22Rv1 (cell line): ENCODE measurements at regions not wholly inside any gene's neighbourhood (a gene's known extent, or its start where the extent isn't known, plus 50 kb on each side); places are given as distances from the start of the nearest gene placed in this dataset.

Experiments used
- H3K27ac ChIP-seq: fragments of 450-650 bp; 2 replicates; pipeline ENCODE4 v1.5.1; 2017
- ZFX ChIP-seq: fragments of 450-650 bp; IDR thresholded peaks from 2 replicates; pipeline ENCODE4 v1.6.1; 2017; ENCODE audit warnings: antibody characterized with exemption, borderline replicate concordance
- TF ChIP-seq, protein P1 (sequence below): fragments of 450-650 bp; IDR thresholded peaks from 2 replicates; pipeline ENCODE4 v1.5.1; 2017; ENCODE audit warnings: mild to moderate bottlenecking

GRCh38 chr6:1257778-1258177 is 54.1 kb upstream of the FOXQ1 start:
- no peak for TF ChIP-seq ZFX
- TF ChIP-seq, protein P1, sequence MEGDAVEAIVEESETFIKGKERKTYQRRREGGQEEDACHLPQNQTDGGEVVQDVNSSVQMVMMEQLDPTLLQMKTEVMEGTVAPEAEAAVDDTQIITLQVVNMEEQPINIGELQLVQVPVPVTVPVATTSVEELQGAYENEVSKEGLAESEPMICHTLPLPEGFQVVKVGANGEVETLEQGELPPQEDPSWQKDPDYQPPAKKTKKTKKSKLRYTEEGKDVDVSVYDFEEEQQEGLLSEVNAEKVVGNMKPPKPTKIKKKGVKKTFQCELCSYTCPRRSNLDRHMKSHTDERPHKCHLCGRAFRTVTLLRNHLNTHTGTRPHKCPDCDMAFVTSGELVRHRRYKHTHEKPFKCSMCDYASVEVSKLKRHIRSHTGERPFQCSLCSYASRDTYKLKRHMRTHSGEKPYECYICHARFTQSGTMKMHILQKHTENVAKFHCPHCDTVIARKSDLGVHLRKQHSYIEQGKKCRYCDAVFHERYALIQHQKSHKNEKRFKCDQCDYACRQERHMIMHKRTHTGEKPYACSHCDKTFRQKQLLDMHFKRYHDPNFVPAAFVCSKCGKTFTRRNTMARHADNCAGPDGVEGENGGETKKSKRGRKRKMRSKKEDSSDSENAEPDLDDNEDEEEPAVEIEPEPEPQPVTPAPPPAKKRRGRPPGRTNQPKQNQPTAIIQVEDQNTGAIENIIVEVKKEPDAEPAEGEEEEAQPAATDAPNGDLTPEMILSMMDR = no peak
- no peak overlapping the region for H3K27ac ChIP-seq

GRCh38 chr6:1256435-1257008 is 55.4 kb upstream of the FOXQ1 start:
- no peak overlapping the region for H3K27ac ChIP-seq
- TF ChIP-seq ZFX = no peak
- TF ChIP-seq, protein P1 = no peak

DNA sequence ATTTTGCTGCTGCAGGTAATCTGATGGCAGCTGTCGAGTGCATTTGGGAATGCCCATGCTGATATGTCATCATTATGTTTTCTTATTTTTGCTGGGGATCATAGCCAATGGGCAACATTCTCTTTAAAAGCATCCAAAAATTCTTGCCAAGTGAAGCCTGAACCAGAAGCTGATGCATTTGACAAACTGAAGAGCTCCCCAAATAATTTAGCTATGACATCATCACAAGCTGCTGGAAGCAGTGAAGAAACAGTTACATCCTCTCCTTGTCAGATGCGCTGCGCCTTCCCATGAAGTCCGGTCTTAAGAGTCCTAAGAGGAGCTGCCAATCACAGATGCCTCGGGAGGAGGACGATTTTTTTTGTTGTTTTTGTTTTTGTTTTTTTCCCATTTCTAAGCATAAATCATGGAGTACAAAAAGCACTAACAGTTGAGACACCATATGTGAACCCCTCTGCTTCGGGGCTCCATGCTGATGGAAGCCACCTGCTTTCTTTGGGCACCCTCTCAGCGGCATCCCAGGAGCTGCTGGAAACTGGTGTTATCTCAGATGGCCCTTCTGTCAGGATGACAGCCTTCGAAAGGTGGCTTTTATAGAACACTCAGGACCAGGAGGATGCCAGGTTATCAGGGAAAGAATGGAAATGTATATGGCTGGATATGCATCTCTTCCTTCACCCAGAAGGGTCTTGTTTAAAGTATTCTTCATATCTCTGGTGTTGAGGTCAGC is 56.1 kb upstream of the FOXQ1 start:
- H3K27ac ChIP-seq = no peak overlapping the region
- no peak for TF ChIP-seq ZFX
- TF ChIP-seq, protein P1 = no peak

- TF ChIP-seq ZFX = no peak
- TF ChIP-seq, protein P1 = no peak
- no peak overlapping the region for H3K27ac ChIP-seq
Measured at GRCh38 chr6:1254326-1254725, 57.6 kb upstream of the FOXQ1 start.

DNA sequence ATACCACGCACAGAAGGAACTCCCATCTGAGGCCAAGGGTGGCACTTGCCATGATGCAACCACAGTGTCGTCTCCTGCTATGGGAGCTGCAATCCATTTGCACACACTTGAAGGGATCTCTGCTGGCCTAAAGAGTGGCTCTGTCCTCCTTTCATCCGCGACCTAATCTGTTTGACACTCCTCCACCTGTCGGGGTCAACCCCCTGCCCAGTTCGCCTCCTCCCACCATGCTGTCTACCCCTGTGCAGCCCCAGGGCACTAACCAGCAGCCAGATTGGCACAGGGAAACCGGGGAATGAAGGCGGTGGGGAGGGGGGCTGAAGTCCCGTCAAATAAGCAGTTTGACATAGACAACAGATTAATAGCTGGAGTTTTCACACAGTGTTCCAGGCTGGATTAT is 58.1 kb upstream of the FOXQ1 start:
- no peak overlapping the region for H3K27ac ChIP-seq
- no peak for TF ChIP-seq ZFX
- TF ChIP-seq, protein P1 = no peak

DNA sequence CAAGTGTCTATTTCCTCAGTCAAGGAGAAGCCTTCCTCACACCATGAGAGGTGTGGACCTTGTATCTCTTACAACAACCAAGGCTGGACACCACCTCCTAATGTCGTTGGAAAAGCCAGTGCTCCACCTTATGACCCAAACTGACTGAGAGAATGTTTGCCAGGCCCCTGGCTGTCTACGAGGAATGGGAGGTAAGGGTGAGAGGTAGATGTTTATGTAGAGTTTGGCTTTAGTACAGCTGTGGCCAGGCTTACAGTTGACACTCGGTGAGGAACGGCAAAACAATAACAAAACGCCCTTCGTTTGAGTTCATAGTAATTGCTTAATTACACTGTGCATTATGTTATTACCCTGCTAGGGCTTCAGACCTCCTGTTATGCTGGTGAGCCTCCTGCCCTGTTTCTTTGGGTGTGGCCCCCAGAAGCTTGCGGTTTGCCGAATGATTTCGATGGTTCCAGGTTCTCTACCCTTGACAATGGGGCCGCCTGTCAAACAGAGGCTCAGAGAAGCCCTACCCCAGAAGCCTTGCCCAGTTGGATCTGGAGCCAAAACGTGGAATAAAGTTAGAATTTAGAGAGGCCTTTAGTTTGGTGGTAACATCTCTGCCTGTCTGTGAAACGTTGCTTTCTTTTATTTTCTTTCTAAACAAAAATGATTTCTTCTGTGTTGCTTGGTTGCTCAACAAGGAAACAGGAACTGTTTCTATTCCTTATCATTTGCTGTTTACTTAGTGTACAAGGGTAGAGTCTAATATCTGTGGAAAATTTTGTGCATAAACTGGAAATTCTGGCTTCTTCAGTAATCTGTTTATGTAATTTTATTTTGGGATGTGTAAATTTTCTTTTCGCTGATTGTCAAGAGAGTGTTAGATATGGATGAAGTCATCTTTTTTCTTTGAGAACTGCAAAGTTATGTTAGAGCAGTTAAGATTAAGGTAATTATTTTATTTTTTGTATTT is 60.4 kb upstream of the FOXQ1 start:
- no peak for TF ChIP-seq ZFX
- TF ChIP-seq, protein P1 = no peak
- no peak overlapping the region for H3K27ac ChIP-seq
